ENCODE measurements at regions not wholly inside any gene's neighbourhood (a gene's known extent, or its start where the extent isn't known, plus 50 kb on each side); places are given as distances from the start of the nearest gene placed in this dataset.
A peak's percentile ranks its signal among the peaks of the same experiment; 100 is the strongest.
"Not testable (repeated sequence)": the region's sequence is repeated elsewhere in the genome, so short reads cannot be mapped to it uniquely, and the experiment has no call there.

- FAIRE-seq: no peak
- Histone ChIP-seq H3K4me3 (ENCODE audit: low read depth, low read length) (no peak overlapping the region), H3K36me3 (ENCODE audit: control insufficient read depth, insufficient read depth, low read length) (no peaks in the 10 kb centered on the region), H3K27me3 (ENCODE audit: control insufficient read depth, insufficient read depth, low read length) (no peaks in the 10 kb centered on the region)
- no peak for DNase-seq (ENCODE audit: low read depth)
- no peak for TF ChIP-seq CTCF (IDR thresholded peaks at IDR 0.05; ENCODE audit: insufficient read depth, low read length, severe bottlenecking)
Observed at GRCh38 chr5:2863675-2864433, 112.4 kb upstream of the IRX2 start.

- no peaks in the 10 kb centered on the region for H3K36me3 ChIP-seq (ENCODE audit: control insufficient read depth, insufficient read depth, low read length)
- DNase-seq (ENCODE audit: low read depth): no peak
- no peak overlapping the region for H3K4me3 ChIP-seq (ENCODE audit: low read depth, low read length)
- FAIRE-seq: no peak
- TF ChIP-seq CTCF (IDR thresholded peaks at IDR 0.05; ENCODE audit: insufficient read depth, low read length, severe bottlenecking): no peak
- H3K27me3 ChIP-seq (ENCODE audit: control insufficient read depth, insufficient read depth, low read length): no peaks in the 10 kb centered on the region
Observed at GRCh38 chr5:2863133-2863532, 111.7 kb upstream of the IRX2 start.

- DNase-seq (ENCODE audit: low read depth); H3K4me3 ChIP-seq (ENCODE audit: low read depth, low read length); H3K36me3 ChIP-seq (ENCODE audit: control insufficient read depth, insufficient read depth, low read length); H3K27me3 ChIP-seq (ENCODE audit: control insufficient read depth, insufficient read depth, low read length); FAIRE-seq: not testable (repeated sequence)
Observed at GRCh38 chr5:2862176-2862575, 110.7 kb upstream of the IRX2 start.

GRCh38 chr5:2861605-2862004 is 110.1 kb upstream of the IRX2 start:
- TF ChIP-seq CTCF (IDR thresholded peaks at IDR 0.05; ENCODE audit: insufficient read depth, low read length, severe bottlenecking): no peak
- DNase-seq (ENCODE audit: low read depth) (peak; percentile 10), FAIRE-seq (no peak)
- H3K36me3 ChIP-seq (ENCODE audit: control insufficient read depth, insufficient read depth, low read length): no peaks in the 10 kb centered on the region
- H3K27me3 ChIP-seq (ENCODE audit: control insufficient read depth, insufficient read depth, low read length): no peaks in the 10 kb centered on the region
- H3K4me3 ChIP-seq (ENCODE audit: low read depth, low read length): no peak overlapping the region

GRCh38 chr5:2860101-2860500 is 108.6 kb upstream of the IRX2 start:
- FAIRE-seq: no peak
- no peak for TF ChIP-seq CTCF (IDR thresholded peaks at IDR 0.05; ENCODE audit: insufficient read depth, low read length, severe bottlenecking)
- Histone ChIP-seq H3K27me3 (ENCODE audit: control insufficient read depth, insufficient read depth, low read length) (no peaks in the 10 kb centered on the region), H3K4me3 (ENCODE audit: low read depth, low read length) (no peak overlapping the region), H3K36me3 (ENCODE audit: control insufficient read depth, insufficient read depth, low read length) (no peaks in the 10 kb centered on the region)
- DNase-seq (ENCODE audit: low read depth): no peak

- TF ChIP-seq CTCF (IDR thresholded peaks at IDR 0.05; ENCODE audit: insufficient read depth, low read length, severe bottlenecking): no peak
- Histone ChIP-seq H3K4me3 (ENCODE audit: low read depth, low read length) (no peak overlapping the region), H3K27me3 (ENCODE audit: control insufficient read depth, insufficient read depth, low read length) (no peaks in the 10 kb centered on the region), H3K36me3 (ENCODE audit: control insufficient read depth, insufficient read depth, low read length) (no peaks in the 10 kb centered on the region)
- DNase-seq (ENCODE audit: low read depth) (no peak), FAIRE-seq (peak; percentile 83)
Observed at GRCh38 chr5:2857837-2858236, 106.4 kb upstream of the IRX2 start.
